ENCODE measurements at regions not wholly inside any gene's neighbourhood (a gene's known extent, or its start where the extent isn't known, plus 50 kb on each side); places are given as distances from the start of the nearest gene placed in this dataset.
A peak's percentile ranks its signal among the peaks of the same experiment; 100 is the strongest.

DNA sequence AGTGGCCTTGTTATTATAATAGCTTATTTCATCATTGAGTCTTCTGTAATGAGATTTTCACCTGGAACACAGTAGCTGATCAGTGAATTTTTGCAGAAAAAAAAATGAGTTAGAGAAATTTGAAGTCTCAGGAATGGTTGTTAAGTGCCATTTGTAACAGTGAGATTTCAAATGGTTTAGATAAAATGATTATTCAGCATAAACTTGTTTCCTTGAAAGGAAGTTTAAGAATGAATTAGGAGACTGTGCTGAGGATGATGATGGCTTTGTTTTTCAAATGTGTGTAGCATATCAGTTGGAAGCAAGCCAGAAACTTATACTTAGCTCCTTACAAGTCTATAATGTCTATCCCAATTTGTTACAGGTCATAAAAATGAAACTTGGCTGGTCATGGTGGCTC is 225.1 kb downstream of the LRRC3B start:
- H3K4me1 ChIP-seq (ENCODE audit: control insufficient read depth, insufficient read depth, low read length): no peaks in the 10 kb centered on the region
- no peak overlapping the region for H2BK120ac ChIP-seq (ENCODE audit: low read depth, low read length)
- CTCF ChIA-PET: no interaction called here
- POLR2A ChIA-PET (ENCODE audit: unreplicated experiment): no interaction called here
- dilution Hi-C loops (cut with HindIII; ENCODE audit: low sequenced_read_pairs, unreplicated experiment) (no loop called here), in situ Hi-C loops (cut with MboI; ENCODE audit: low sequenced_read_pairs) (no loop called here), intact Hi-C loops (cut with micrococcal nuclease) (no loop called here)
- DNase-seq: no peak
- H3K23ac ChIP-seq (ENCODE audit: low read depth, low read length): no peak overlapping the region
- H2BK15ac ChIP-seq (ENCODE audit: low read depth, low read length): no peak overlapping the region
- H4K8ac ChIP-seq (ENCODE audit: low read depth in 2 of 2, low read length in 2 of 2): no peak overlapping the region
- H2BK20ac ChIP-seq (ENCODE audit: low read depth, low read length): no peak overlapping the region
- no peak overlapping the region for H2BK5ac ChIP-seq (ENCODE audit: low read depth, low read length, poor library complexity, severe bottlenecking)
- no peak overlapping the region for H2AK5ac ChIP-seq (ENCODE audit: low read depth, low read length)
- H3K18ac ChIP-seq (ENCODE audit: low read depth, low read length): no peak overlapping the region
- no peak overlapping the region for H3K4me3 ChIP-seq (ENCODE audit: insufficient read depth, low read depth, low read length)
- no peak overlapping the region for H2AK9ac ChIP-seq (replicated peaks; ENCODE audit: low read depth, low read length, poor library complexity)
- no peaks in the 10 kb centered on the region for H3K36me3 ChIP-seq (ENCODE audit: control insufficient read depth, insufficient read depth, low read length)
- no peak for ATAC-seq (ENCODE audit: low read depth)
- no peaks in the 10 kb centered on the region for H4K20me1 ChIP-seq (ENCODE audit: insufficient read depth, low read length)
- TF ChIP-seq MAFK (IDR thresholded peaks at IDR 0.05; ENCODE audit: low read depth, low read length): peak; percentile 83
- no peak for TF ChIP-seq MXI1 (IDR thresholded peaks at IDR 0.05; ENCODE audit: borderline replicate concordance, low read depth, low read length)
- no peak overlapping the region for H3K4ac ChIP-seq (ENCODE audit: low read depth, low read length)
- H4K91ac ChIP-seq (ENCODE audit: insufficient read depth, low read depth, low read length): no peak overlapping the region
- H3K79me1 ChIP-seq (ENCODE audit: low read depth in 1 of 2, low read length in 2 of 2): no peaks in the 10 kb centered on the region
- H3K27ac ChIP-seq (ENCODE audit: insufficient read depth, low read length): no peak overlapping the region
- H3K4me2 ChIP-seq (ENCODE audit: low read depth, low read length): no peak overlapping the region
- no peak overlapping the region for H3K9ac ChIP-seq (ENCODE audit: low read depth, low read length)
- H3K14ac ChIP-seq (replicated peaks; ENCODE audit: low read depth, low read length): no peak overlapping the region
- H3K9me3 ChIP-seq (ENCODE audit: control insufficient read depth, insufficient read depth, low read length): peaks cover 2% of the 10 kb centered on the region
- no peak overlapping the region for H2AFZ ChIP-seq (replicated peaks; ENCODE audit: low read length, poor library complexity)
- no peaks in the 10 kb centered on the region for H3K9me1 ChIP-seq (ENCODE audit: insufficient read depth, low read length)
- H3K56ac ChIP-seq (ENCODE audit: extremely low read depth, insufficient read depth, low read length): no peak overlapping the region
- BruUV-seq (replicated peaks): no TSS peak
- H4K5ac ChIP-seq (ENCODE audit: low read depth, low read length): no peak overlapping the region
- no peaks in the 10 kb centered on the region for H3K27me3 ChIP-seq (ENCODE audit: control insufficient read depth, insufficient read depth, low read length)

All from IMR-90 (cell line).